Central memory CD8-positive, alpha-beta T cell (primary cell): ENCODE measurements at regions not wholly inside any gene's neighbourhood (a gene's known extent, or its start where the extent isn't known, plus 50 kb on each side); places are given as distances from the start of the nearest gene placed in this dataset.
"Not testable (repeated sequence)": the region's sequence is repeated elsewhere in the genome, so short reads cannot be mapped to it uniquely, and the experiment has no call there.

Experiments used
- ATAC-seq: fragments of 150-1000 bp; cut with Tn5 transposase; replicated peaks from 2 replicates; pipeline ENCODE4 v1.10.0; 2022; ENCODE audit warnings: mild to moderate bottlenecking, moderate FRiP score, moderate number of reproducible peaks; ENCODE audit not compliant: poor library complexity, severe bottlenecking; ENCODE audit errors: extremely low read depth
- DNase-seq, 2 donors: peaks; one replicate each; pipeline ENCODE4 v3.0.0; 2021; ENCODE audit warnings: low spot score in 2 of 2
- H3K27ac Mint-ChIP-seq: one replicate; pipeline ENCODE4 v1.8.0; 2022; ENCODE audit warnings: low read depth, mild to moderate bottlenecking, moderate library complexity, mixed read lengths
- H3K27me3 Mint-ChIP-seq: one replicate; pipeline ENCODE4 v1.8.0; 2022; ENCODE audit warnings: mixed read lengths
- H3K36me3 Mint-ChIP-seq: one replicate; pipeline ENCODE4 v1.8.0; 2022; ENCODE audit warnings: mild to moderate bottlenecking, moderate library complexity, mixed read lengths; ENCODE audit not compliant: insufficient read depth
- H3K4me1 Mint-ChIP-seq: one replicate; pipeline ENCODE4 v1.8.0; 2022; ENCODE audit warnings: mixed read lengths
- H3K4me3 Mint-ChIP-seq: one replicate; pipeline ENCODE4 v1.8.0; 2022; ENCODE audit warnings: mild to moderate bottlenecking, moderate library complexity, mixed read lengths
- H3K9me3 Mint-ChIP-seq: one replicate; pipeline ENCODE4 v1.8.0; 2022; ENCODE audit warnings: mixed read lengths

GRCh38 chr2:226552571-226553285, 246.9 kb downstream of the IRS1 start:
- no peaks in the 10 kb centered on the region for H3K9me3 Mint-ChIP-seq
- H3K4me3 Mint-ChIP-seq, result no peak overlapping the region
- no peaks in the 10 kb centered on the region for H3K36me3 Mint-ChIP-seq
- no peak for ATAC-seq
- peaks cover 15% of the 10 kb centered on the region for H3K27me3 Mint-ChIP-seq
- no peaks in the 10 kb centered on the region for H3K4me1 Mint-ChIP-seq
- H3K27ac Mint-ChIP-seq, result no peak overlapping the region
- no peak for DNase-seq

GRCh38 chr2:226551522-226552250, 247.9 kb downstream of the IRS1 start:
- Mint-ChIP-seq H3K9me3 (no peaks in the 10 kb centered on the region), H3K36me3 (no peaks in the 10 kb centered on the region), H3K4me1 (no peaks in the 10 kb centered on the region), H3K27me3 (peaks cover 4% of the 10 kb centered on the region), H3K4me3 (no peak overlapping the region), H3K27ac (no peak overlapping the region)
- no peak for DNase-seq
- ATAC-seq, result no peak

DNA sequence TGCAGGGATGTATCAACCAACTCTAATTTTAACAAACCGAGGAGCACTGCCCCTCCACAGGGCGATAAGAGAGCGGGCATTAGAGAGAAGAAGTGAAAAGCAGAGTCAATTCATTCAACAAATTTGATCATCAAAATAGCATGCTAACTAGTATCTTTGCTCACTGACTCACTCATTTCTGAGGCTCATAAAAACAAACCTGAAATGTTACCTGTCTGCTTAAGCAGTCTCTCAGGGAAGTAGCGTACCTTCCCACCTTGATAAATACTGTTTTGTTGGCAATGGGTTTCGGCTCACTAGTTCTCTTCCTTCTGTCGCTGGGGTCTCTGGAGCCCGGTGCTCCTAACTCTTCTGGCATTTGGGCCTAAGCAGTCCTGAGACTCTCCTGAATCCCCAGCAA, 248.8 kb downstream of the IRS1 start:
- Mint-ChIP-seq H3K9me3 (no peaks in the 10 kb centered on the region), H3K27ac (no peak overlapping the region), H3K4me3 (no peak overlapping the region), H3K36me3 (no peaks in the 10 kb centered on the region), H3K27me3 (no peaks in the 10 kb centered on the region), H3K4me1 (no peaks in the 10 kb centered on the region)
- DNase-seq (no peak), ATAC-seq (no peak)

DNA sequence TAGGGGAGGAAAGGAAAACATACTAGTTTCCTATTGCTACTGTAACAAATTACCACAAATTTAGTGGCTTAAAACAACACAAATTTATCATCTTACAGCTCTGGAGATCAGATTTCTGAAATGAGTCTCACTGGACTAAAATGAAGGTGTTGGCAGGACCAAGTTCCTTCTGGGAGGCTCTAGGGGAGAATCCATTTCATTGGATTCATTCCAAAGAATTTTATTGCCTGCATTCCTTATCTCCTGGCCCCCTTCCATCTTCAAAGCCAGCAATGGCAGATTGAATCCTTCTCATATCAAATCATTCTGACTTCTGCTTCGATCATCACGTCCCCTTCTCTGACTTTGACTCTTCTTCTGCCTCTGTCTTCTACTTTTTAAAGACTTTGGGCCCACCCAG, 250.9 kb downstream of the IRS1 start:
- Mint-ChIP-seq H3K36me3 (peaks cover 2% of the 10 kb centered on the region), H3K4me1 (no peaks in the 10 kb centered on the region), H3K9me3 (no peaks in the 10 kb centered on the region), H3K4me3 (no peak overlapping the region), H3K27me3 (no peaks in the 10 kb centered on the region), H3K27ac (no peak overlapping the region)
- DNase-seq (no peak), ATAC-seq (no peak)

- DNase-seq, result no peak
- H3K27me3 Mint-ChIP-seq, result peaks cover 10% of the 10 kb centered on the region
- H3K9me3 Mint-ChIP-seq, result peaks cover 5% of the 10 kb centered on the region
- peaks cover 2% of the 10 kb centered on the region for H3K36me3 Mint-ChIP-seq
- H3K27ac Mint-ChIP-seq, result no peak overlapping the region
- no peak overlapping the region for H3K4me3 Mint-ChIP-seq
- ATAC-seq, result no peak
- H3K4me1 Mint-ChIP-seq, result no peaks in the 10 kb centered on the region
These were observed 254.9 kb downstream of the IRS1 start for GRCh38 chr2:226544596-226545210.

GRCh38 chr2:226540204-226540994, 259.2 kb downstream of the IRS1 start:
- Mint-ChIP-seq H3K4me3 (no peak overlapping the region), H3K9me3 (peaks cover 5% of the 10 kb centered on the region), H3K27me3 (peaks cover 10% of the 10 kb centered on the region), H3K27ac (no peak overlapping the region), H3K36me3 (peaks cover 2% of the 10 kb centered on the region), H3K4me1 (no peaks in the 10 kb centered on the region)
- ATAC-seq, result no peak
- DNase-seq, result no peak

DNA sequence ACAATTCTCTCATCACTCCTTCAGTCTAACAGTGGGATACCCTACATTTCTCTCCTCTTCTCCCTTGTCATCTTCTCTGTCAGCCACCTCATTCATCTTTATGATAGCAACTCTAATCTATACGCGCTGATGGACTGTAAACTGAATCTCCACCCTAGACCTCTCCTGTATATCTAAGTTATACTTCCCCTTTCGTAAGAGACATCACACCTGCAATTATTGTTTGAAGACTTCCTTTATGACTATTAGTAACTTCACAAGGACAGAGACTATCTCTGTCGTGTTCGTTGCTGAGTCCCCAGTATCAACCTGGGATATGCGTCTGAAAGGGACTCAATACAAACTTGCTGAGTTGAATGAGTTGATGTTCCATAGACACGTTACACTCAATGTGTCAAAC, 263.2 kb downstream of the IRS1 start:
- Mint-ChIP-seq H3K9me3 (peaks cover under 1% of the 10 kb centered on the region), H3K4me1 (no peaks in the 10 kb centered on the region), H3K27ac (no peak overlapping the region), H3K27me3 (peaks cover 2% of the 10 kb centered on the region), H3K36me3 (no peaks in the 10 kb centered on the region), H3K4me3 (no peak overlapping the region)
- DNase-seq (no peak), ATAC-seq (no peak)

- not testable (repeated sequence) for ATAC-seq, H3K27me3 Mint-ChIP-seq, H3K36me3 Mint-ChIP-seq, H3K9me3 Mint-ChIP-seq, H3K4me3 Mint-ChIP-seq, DNase-seq, H3K4me1 Mint-ChIP-seq, H3K27ac Mint-ChIP-seq
These were observed 266.6 kb downstream of the IRS1 start for GRCh38 chr2:226532976-226533375.

GRCh38 chr2:226531061-226531810, 268.4 kb downstream of the IRS1 start:
- no peaks in the 10 kb centered on the region for H3K9me3 Mint-ChIP-seq
- H3K4me1 Mint-ChIP-seq, result no peaks in the 10 kb centered on the region
- no peaks in the 10 kb centered on the region for H3K36me3 Mint-ChIP-seq
- no peaks in the 10 kb centered on the region for H3K27me3 Mint-ChIP-seq
- ATAC-seq (no peak), DNase-seq (no peak)
- no peak overlapping the region for H3K27ac Mint-ChIP-seq
- no peak overlapping the region for H3K4me3 Mint-ChIP-seq

- H3K27me3 Mint-ChIP-seq, result no peaks in the 10 kb centered on the region
- H3K27ac Mint-ChIP-seq, result no peak overlapping the region
- no peak for ATAC-seq
- no peaks in the 10 kb centered on the region for H3K36me3 Mint-ChIP-seq
- DNase-seq, result no peak
- H3K4me1 Mint-ChIP-seq, result no peaks in the 10 kb centered on the region
- H3K4me3 Mint-ChIP-seq, result no peak overlapping the region
- H3K9me3 Mint-ChIP-seq, result peaks cover 2% of the 10 kb centered on the region
These were observed 270.1 kb downstream of the IRS1 start for GRCh38 chr2:226529556-226529955.

DNA sequence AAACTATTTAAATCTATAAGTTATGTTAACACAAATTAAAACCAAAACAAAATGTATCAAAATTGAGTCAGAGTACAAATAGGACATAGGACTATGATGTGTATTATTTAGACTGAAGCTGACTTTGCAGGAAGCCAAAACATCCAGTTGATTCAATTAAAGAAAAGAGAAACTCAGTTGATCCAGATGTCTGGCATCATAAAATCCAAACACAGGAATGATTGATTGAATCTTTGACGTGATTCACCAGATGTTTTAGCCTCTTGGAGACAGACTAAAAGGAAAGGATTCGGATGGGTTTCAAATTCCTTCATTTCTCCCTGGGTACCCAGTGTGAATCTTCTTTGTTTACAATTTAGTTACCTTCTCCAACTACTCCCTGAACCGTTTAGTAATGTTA, 272.9 kb downstream of the IRS1 start:
- Mint-ChIP-seq H3K36me3 (no peaks in the 10 kb centered on the region), H3K27ac (no peak overlapping the region), H3K27me3 (no peaks in the 10 kb centered on the region), H3K4me1 (no peaks in the 10 kb centered on the region), H3K4me3 (no peak overlapping the region), H3K9me3 (peaks cover 4% of the 10 kb centered on the region)
- DNase-seq, result no peak
- ATAC-seq, result no peak

GRCh38 chr2:226524381-226524843, 275.2 kb downstream of the IRS1 start:
- Mint-ChIP-seq H3K4me1 (no peaks in the 10 kb centered on the region), H3K27me3 (no peaks in the 10 kb centered on the region), H3K36me3 (no peaks in the 10 kb centered on the region), H3K27ac (no peak overlapping the region), H3K9me3 (peaks cover 4% of the 10 kb centered on the region), H3K4me3 (no peak overlapping the region)
- no peak for DNase-seq
- ATAC-seq, result no peak
